SH-SY5Y (cell line): ENCODE measurements at regions not wholly inside any gene's neighbourhood (a gene's known extent, or its start where the extent isn't known, plus 50 kb on each side); places are given as distances from the start of the nearest gene placed in this dataset.

Experiments used
- GATA2 ChIP-seq: IDR thresholded peaks from 2 replicates; pipeline ENCODE4 v1.6.1; 2011; ENCODE audit warnings: mild to moderate bottlenecking, low read depth, low read length
- GATA3 ChIP-seq: IDR thresholded peaks from 2 replicates; pipeline ENCODE4 v1.6.1; 2011; ENCODE audit warnings: low read depth, mild to moderate bottlenecking, low read length, moderate library complexity

- no peak for TF ChIP-seq GATA2
- TF ChIP-seq GATA3 = no peak
Measured at GRCh38 chrX:7389576-7389975, 241.6 kb upstream of the PUDP start.
